HCT116 (cell line): ENCODE measurements at regions not wholly inside any gene's neighbourhood (a gene's known extent, or its start where the extent isn't known, plus 50 kb on each side); places are given as distances from the start of the nearest gene placed in this dataset.

Experiments
- ATAC-seq: fragments of 200-7000 bp; cut with Tn5 transposase; 2 replicates; pipeline ENCODE4 v1.9.1; 2020; ENCODE audit warnings: mild to moderate bottlenecking, moderate library complexity
- BruUV-seq: library from RNA; stranded (reverse); fragments of 400-500 nt; replicated peaks from 2 replicates; lab custom pipeline; 2021; lab: Mats Ljungman, UMichigan
- CTCF ChIA-PET: fragments of 300-600 bp; sonication (Branson Sonifier 250); formaldehyde crosslinking; loops from one replicate; lab custom pipeline; 2021; ENCODE audit warnings: antibody characterized with exemption; lab: Charles Lee
- POLR2A ChIA-PET: fragments of 300-600, 350-600 bp; sonication (Branson Sonifier 250); formaldehyde crosslinking; loops from one replicate; lab custom pipeline; 2021; ENCODE audit warnings: antibody characterized with exemption; lab: Charles Lee
- RAD21 ChIA-PET, 2 experiments: fragments of 300-600 bp; sonication (Branson Sonifier 250); formaldehyde crosslinking; loops; one replicate each; lab custom pipeline; 2023; ENCODE audit warnings: low total read pairs in 2 of 2; ENCODE audit not compliant: uncharacterized antibody in 2 of 2, unreplicated experiment in 2 of 2, low non-redundant PET in 1 of 2; lab: Charles Lee
- DNase-seq: peaks from one replicate; pipeline ENCODE4 v3.0.0-alpha.2; 2010; ENCODE audit warnings: low read depth, low spot score
- H2AFZ ChIP-seq: fragments of 200-600 bp; shearing (Covaris generic), sonication (generic); 2 replicates; pipeline ENCODE4 v1.6.1; 2017; ENCODE audit warnings: low read depth, mixed run types, mixed read lengths, antibody characterized with exemption, low read length; ENCODE audit not compliant: poor library complexity, severe bottlenecking
- H3K27ac ChIP-seq: 2 replicates; pipeline ENCODE4 v1.5.1; 2012; ENCODE audit warnings: low read depth, low read length
- H3K27me3 ChIP-seq: fragments of 200-600 bp; sonication (generic); 2 replicates; pipeline ENCODE4 v1.6.1; 2016; ENCODE audit warnings: mixed run types, low read length, mixed read lengths; ENCODE audit not compliant: insufficient read depth
- H3K36me3 ChIP-seq, 2 experiments: fragments of 200-500 bp in 1 of 2; fragments of 200-600 bp in 1 of 2; sonication (Bioruptor generic) in 1 of 2; sonication (generic) in 1 of 2; 2 replicates each; pipeline versions ENCODE4 v1.5.1 to v1.6.1; 2014 to 2016; ENCODE audit warnings: low read length in 2 of 2, inconsistent platforms in 1 of 2, mixed read lengths in 1 of 2, mixed run types in 1 of 2; ENCODE audit not compliant: insufficient read depth in 2 of 2, control insufficient read depth in 1 of 2
- H3K4me1 ChIP-seq, 2 experiments: fragments of 200-600 bp in 1 of 2; sonication (generic) in 1 of 2; 2 replicates each; pipeline versions ENCODE4 v1.5.1 to v1.6.1; 2012 to 2017; ENCODE audit warnings: low read length in 2 of 2, inconsistent platforms in 1 of 2, mild to moderate bottlenecking in 1 of 2, mixed read lengths in 1 of 2, mixed run types in 1 of 2, moderate library complexity in 1 of 2; ENCODE audit not compliant: insufficient read depth in 2 of 2, control insufficient read depth in 1 of 2
- H3K4me2 ChIP-seq: fragments of 200-600 bp; sonication (generic); 2 replicates; pipeline ENCODE4 v1.6.1; 2017; ENCODE audit warnings: mixed run types, low read length, mixed read lengths
- H3K4me3 ChIP-seq, 2 experiments: fragments of 200-600 bp in 1 of 2; sonication (generic) in 1 of 2; replicated peaks in 1 of 2; 2 replicates each; pipeline ENCODE4 v1.5.1; 2011 to 2016; ENCODE audit warnings: low read length in 2 of 2, control low read depth in 1 of 2, low read depth in 1 of 2, mild to moderate bottlenecking in 1 of 2, mixed read lengths in 1 of 2, mixed run types in 1 of 2
- H3K79me2 ChIP-seq: fragments of 200-600 bp; sonication (generic); 2 replicates; pipeline ENCODE4 v1.6.1; 2017; ENCODE audit warnings: mild to moderate bottlenecking, mixed run types, low read length, moderate library complexity, mixed read lengths; ENCODE audit not compliant: insufficient read depth
- H3K9ac ChIP-seq: fragments of 200-600 bp; sonication (generic); 2 replicates; pipeline ENCODE4 v1.6.1; 2016; ENCODE audit warnings: low read length, mixed read lengths
- H3K9me2 ChIP-seq: fragments of 200-600 bp; sonication (generic), shearing (Covaris generic); 2 replicates; pipeline ENCODE4 v1.6.1; 2017; ENCODE audit warnings: mixed run types, mild to moderate bottlenecking, moderate library complexity; ENCODE audit not compliant: insufficient read depth
- H3K9me3 ChIP-seq, 2 experiments: fragments of 200-500 bp in 1 of 2; fragments of 200-600 bp in 1 of 2; sonication (Bioruptor generic) in 1 of 2; sonication (generic) in 1 of 2; 2 replicates each; pipeline ENCODE4 v1.6.1; 2014 to 2017; ENCODE audit warnings: low read length in 2 of 2, mixed read lengths in 2 of 2, inconsistent platforms in 1 of 2, low read depth in 1 of 2, mild to moderate bottlenecking in 1 of 2, mixed run types in 1 of 2, moderate library complexity in 1 of 2; ENCODE audit not compliant: control insufficient read depth in 1 of 2, insufficient read depth in 1 of 2
- H4K20me1 ChIP-seq: fragments of 200-600 bp; sonication (generic), shearing (Covaris generic); 2 replicates; pipeline ENCODE4 v1.6.1; 2017; ENCODE audit warnings: mixed run types, mild to moderate bottlenecking, moderate library complexity; ENCODE audit not compliant: insufficient read depth
- CEBPB ChIP-seq: IDR thresholded peaks from 2 replicates; pipeline ENCODE4 v1.6.1; 2012; ENCODE audit warnings: low read depth
- CTCF ChIP-seq, 3 experiments: fragments of 200-600 bp in 1 of 3; sonication (generic) in 1 of 3; IDR thresholded peaks in 2 of 3; conservative IDR thresholded peaks in 1 of 3; 2 replicates each; pipeline ENCODE4 v1.5.1; 2012 to 2017; ENCODE audit warnings: low read depth in 2 of 3, low read length in 2 of 3, antibody characterized with exemption in 1 of 3, borderline replicate concordance in 1 of 3, control low read depth in 1 of 3, mild to moderate bottlenecking in 1 of 3, mixed read lengths in 1 of 3, mixed run types in 1 of 3, moderate library complexity in 1 of 3; ENCODE audit not compliant: insufficient read depth in 1 of 3
- EGR1 ChIP-seq: IDR thresholded peaks from 2 replicates; pipeline ENCODE4 v1.6.1; 2012; ENCODE audit warnings: low read depth
- ELF1 ChIP-seq: IDR thresholded peaks from 2 replicates; pipeline ENCODE4 v1.6.1; 2012; ENCODE audit warnings: low read depth, borderline replicate concordance
- EZH2 ChIP-seq: fragments of 200-600 bp; sonication (generic); IDR thresholded peaks from 2 replicates; pipeline ENCODE4 v1.6.1; 2017; ENCODE audit warnings: antibody characterized with exemption, mixed run types
- EZH2phosphoT487 ChIP-seq: fragments of 200-600 bp; IDR thresholded peaks from 2 replicates; pipeline ENCODE4 v1.6.1; 2018; ENCODE audit warnings: antibody characterized with exemption, borderline replicate concordance
- FOSL1 ChIP-seq: IDR thresholded peaks from 2 replicates; pipeline ENCODE4 v1.6.1; 2012; ENCODE audit warnings: low read depth
- JUND ChIP-seq: IDR thresholded peaks from 2 replicates; pipeline ENCODE4 v1.6.1; 2012
- MAX ChIP-seq: IDR thresholded peaks from 2 replicates; pipeline ENCODE4 v1.6.1; 2012
- POLR2A ChIP-seq: IDR thresholded peaks from 2 replicates; pipeline ENCODE4 v1.7.0; 2011; ENCODE audit warnings: borderline replicate concordance; ENCODE audit not compliant: insufficient read depth, insufficient read length; ENCODE audit errors: extremely low read depth
- RAD21 ChIP-seq: IDR thresholded peaks from 2 replicates; pipeline ENCODE4 v1.6.1; 2012; ENCODE audit warnings: low read depth, mild to moderate bottlenecking
- SIN3A ChIP-seq: IDR thresholded peaks from 2 replicates; pipeline ENCODE4 v1.6.1; 2012; ENCODE audit warnings: low read depth
- SP1 ChIP-seq: IDR thresholded peaks from 2 replicates; pipeline ENCODE4 v1.6.1; 2012; ENCODE audit warnings: low read depth
- SRF ChIP-seq: IDR thresholded peaks from 2 replicates; pipeline ENCODE4 v1.6.1; 2012; ENCODE audit warnings: low read depth
- TCF7L2 ChIP-seq: IDR thresholded peaks from 2 replicates; pipeline ENCODE4 v1.7.0; 2011; ENCODE audit warnings: borderline replicate concordance, inconsistent platforms; ENCODE audit not compliant: insufficient read depth, insufficient read length; ENCODE audit errors: extremely low read depth
- YY1 ChIP-seq: IDR thresholded peaks from 2 replicates; pipeline ENCODE4 v1.6.1; 2011; ENCODE audit warnings: low read length, low read depth, moderate library complexity, mild to moderate bottlenecking; ENCODE audit not compliant: insufficient replicate concordance; ENCODE audit errors: extremely low read depth
- ZBTB33 ChIP-seq: IDR thresholded peaks from 2 replicates; pipeline ENCODE4 v1.6.1; 2011; ENCODE audit warnings: mild to moderate bottlenecking, low read length, moderate library complexity; ENCODE audit not compliant: insufficient replicate concordance; ENCODE audit errors: extremely low read depth
- ZFX ChIP-seq: fragments of 450-650 bp; IDR thresholded peaks from 2 replicates; pipeline ENCODE4 v1.6.1; 2017
- ZNF274 ChIP-seq: fragments of 200-500 bp; sonication (Bioruptor generic); IDR thresholded peaks from 2 replicates; pipeline ENCODE4 v1.6.1; 2014; ENCODE audit warnings: mild to moderate bottlenecking, low read depth, low read length, inconsistent platforms
- intact Hi-C: fragments of 100-400 bp; cut with micrococcal nuclease; formaldehyde crosslinking; loops from 2 replicates; pipeline ENCODE4 v1.10.0; 2022
- TF ChIP-seq, protein P1 (sequence below): IDR thresholded peaks from 2 replicates; pipeline ENCODE4 v1.6.1; 2012; ENCODE audit warnings: low read depth

- Histone ChIP-seq H3K27ac (no peak overlapping the region), H3K4me1 (peaks cover 7 to 16% of the 10 kb centered on the region in 2 experiments; a peak in 3 of 4 replicates), H3K36me3 (no peaks in the 10 kb centered on the region), H4K20me1 (no peaks in the 10 kb centered on the region), H3K79me2 (no peaks in the 10 kb centered on the region), H3K9me2 (no peaks in the 10 kb centered on the region), H3K9ac (no peak overlapping the region; the same call in 1 of the 2 replicates), H3K9me3 (no peaks in the 10 kb centered on the region), H3K4me3 (peak overlapping the region; percentile 17 to 42; a peak in 3 of 4 replicates), H2AFZ (peak overlapping the region; percentile 88), H3K27me3 (no peaks in the 10 kb centered on the region), H3K4me2 (peak overlapping the region; percentile 70)
- peak; percentile 97 for ATAC-seq
- intact Hi-C loops, result no loop called here
- ChIA-PET RAD21 (no interaction called here), CTCF (no interaction called here), POLR2A (no interaction called here)
- peak; percentile 79 for DNase-seq
- BruUV-seq, result no TSS peak
- TF ChIP-seq EZH2phosphoT487 (no peak), RAD21 (no peak), EGR1 (no peak), ZNF274 (no peak), TCF7L2 (no peak), JUND (peak; percentile 91), SP1 (peak; percentile 77), FOSL1 (peak; percentile 85), POLR2A (no peak), SRF (no peak), EZH2 (no peak), CEBPB (0 out of 2 replicates have a peak, but pooled peaks have one; percentile 13), ELF1 (no peak), MAX (no peak), ZFX (no peak), YY1 (no peak), SIN3A (peak; percentile 56; the same call in 1 of the 2 replicates), ZBTB33 (no peak), CTCF (IDR thresholded peaks at IDR 0.05 in 2 of 3, conservative IDR thresholded peaks at IDR 0.05 in 1 of 3; ENCODE audit: borderline replicate concordance in 1 of 3, insufficient read depth in 1 of 3, low read depth in 2 of 3, low read length in 2 of 3) (no peak)
- TF ChIP-seq, protein P1, sequence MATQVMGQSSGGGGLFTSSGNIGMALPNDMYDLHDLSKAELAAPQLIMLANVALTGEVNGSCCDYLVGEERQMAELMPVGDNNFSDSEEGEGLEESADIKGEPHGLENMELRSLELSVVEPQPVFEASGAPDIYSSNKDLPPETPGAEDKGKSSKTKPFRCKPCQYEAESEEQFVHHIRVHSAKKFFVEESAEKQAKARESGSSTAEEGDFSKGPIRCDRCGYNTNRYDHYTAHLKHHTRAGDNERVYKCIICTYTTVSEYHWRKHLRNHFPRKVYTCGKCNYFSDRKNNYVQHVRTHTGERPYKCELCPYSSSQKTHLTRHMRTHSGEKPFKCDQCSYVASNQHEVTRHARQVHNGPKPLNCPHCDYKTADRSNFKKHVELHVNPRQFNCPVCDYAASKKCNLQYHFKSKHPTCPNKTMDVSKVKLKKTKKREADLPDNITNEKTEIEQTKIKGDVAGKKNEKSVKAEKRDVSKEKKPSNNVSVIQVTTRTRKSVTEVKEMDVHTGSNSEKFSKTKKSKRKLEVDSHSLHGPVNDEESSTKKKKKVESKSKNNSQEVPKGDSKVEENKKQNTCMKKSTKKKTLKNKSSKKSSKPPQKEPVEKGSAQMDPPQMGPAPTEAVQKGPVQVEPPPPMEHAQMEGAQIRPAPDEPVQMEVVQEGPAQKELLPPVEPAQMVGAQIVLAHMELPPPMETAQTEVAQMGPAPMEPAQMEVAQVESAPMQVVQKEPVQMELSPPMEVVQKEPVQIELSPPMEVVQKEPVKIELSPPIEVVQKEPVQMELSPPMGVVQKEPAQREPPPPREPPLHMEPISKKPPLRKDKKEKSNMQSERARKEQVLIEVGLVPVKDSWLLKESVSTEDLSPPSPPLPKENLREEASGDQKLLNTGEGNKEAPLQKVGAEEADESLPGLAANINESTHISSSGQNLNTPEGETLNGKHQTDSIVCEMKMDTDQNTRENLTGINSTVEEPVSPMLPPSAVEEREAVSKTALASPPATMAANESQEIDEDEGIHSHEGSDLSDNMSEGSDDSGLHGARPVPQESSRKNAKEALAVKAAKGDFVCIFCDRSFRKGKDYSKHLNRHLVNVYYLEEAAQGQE, result no peak
These were observed 163.3 kb upstream of the PRDX4 start for GRCh38 chrX:23503835-23504539.
